NCI-H1092 treated with DMSO at 0.1 percent for 48 hours (cell line): ENCODE measurements at regions not wholly inside any gene's neighbourhood (a gene's known extent, or its start where the extent isn't known, plus 50 kb on each side); places are given as distances from the start of the nearest gene placed in this dataset.

Source experiments
- DNase-seq: peaks from one replicate; lab custom pipeline; 2025; lab: John Stamatoyannopoulos, UW

DNA sequence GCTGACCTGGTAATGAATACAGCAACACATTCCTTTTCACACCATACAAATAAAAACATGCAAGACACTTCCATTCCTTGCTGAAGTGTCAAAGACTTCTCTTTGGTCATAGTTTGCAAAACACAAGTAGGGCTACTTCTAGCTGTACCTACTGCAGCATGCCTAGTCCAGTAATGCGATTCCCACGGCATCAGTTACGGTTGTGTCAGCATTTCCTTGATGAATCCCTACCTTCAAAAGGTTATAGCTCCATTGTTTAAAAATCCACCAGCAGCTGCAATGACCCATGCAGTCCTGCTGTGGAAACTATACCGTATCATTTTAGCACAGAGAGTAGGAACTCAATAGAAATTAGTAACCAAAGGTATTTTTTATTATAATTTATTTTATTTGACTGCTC lies 1371.5 kb downstream of the EPHA7 start:
- DNase-seq, result no peak

GRCh38 chr6:92047152-92047850 lies 1372.1 kb downstream of the EPHA7 start:
- DNase-seq, result no peak

GRCh38 chr6:92044312-92044711 lies 1375.0 kb downstream of the EPHA7 start:
- DNase-seq, result no peak

DNA sequence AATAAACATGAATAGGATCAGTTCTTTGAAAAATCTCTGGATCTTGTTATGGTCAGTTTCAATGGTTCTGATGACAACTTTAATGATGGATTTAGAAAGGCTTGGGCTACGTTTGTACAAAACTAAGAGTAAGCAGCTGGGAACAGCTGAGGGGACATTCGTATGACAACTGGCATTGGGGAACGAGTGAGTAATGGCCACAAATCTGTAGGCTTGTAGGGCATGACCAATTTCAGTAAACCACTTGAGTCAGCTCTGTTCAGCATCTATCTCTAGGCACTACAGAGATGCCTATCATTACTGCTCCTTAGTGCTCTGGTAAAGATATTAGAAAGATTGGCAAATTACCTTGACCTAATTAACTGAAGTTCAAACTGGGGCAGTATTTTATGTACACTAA lies 1375.6 kb downstream of the EPHA7 start:
- DNase-seq, result no peak

DNA sequence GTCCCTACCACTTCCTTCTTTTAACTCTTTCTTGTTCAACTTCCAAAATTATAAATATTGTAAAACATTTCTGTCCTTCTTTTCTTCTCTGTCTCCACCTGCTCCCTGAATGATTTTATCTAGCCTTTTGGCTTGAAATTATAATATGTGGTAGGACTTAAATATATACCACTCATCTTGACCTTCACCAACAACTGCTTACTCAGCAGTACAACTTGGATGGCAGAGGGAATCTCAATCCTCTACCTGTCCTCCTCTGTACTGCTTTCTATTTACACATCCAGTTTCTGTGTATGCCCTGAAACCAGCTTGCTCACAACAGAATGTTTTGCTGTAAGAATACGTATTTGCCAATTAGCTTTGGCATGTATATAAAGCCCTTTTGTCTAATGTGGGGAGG lies 1392.5 kb downstream of the EPHA7 start:
- no peak for DNase-seq

GRCh38 chr6:92024881-92025280 lies 1394.5 kb downstream of the EPHA7 start:
- DNase-seq, result no peak

DNA sequence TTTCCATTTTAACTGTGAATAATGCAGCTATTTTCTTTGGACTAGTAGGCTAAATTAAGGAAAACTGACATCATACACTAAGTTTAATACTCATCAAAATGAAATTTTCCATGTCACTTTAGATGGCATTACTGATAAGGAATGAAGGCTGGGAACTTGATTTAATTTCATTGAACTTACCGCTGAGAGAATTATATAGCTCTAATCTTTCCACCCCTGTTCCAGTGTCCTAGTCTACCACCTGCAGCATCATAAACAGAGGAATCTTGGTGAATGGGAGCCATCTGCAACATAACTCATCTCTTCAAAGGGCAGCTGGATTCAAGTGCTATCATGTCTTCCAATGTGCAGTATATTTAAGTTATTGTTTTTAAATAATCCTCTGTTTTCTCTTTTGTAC lies 1395.2 kb downstream of the EPHA7 start:
- DNase-seq, result no peak

- no peak for DNase-seq
Measured at GRCh38 chr6:92023410-92023966, 1395.9 kb downstream of the EPHA7 start.

- no peak for DNase-seq
Measured at GRCh38 chr6:92011681-92012245, 1407.6 kb downstream of the EPHA7 start.

DNA sequence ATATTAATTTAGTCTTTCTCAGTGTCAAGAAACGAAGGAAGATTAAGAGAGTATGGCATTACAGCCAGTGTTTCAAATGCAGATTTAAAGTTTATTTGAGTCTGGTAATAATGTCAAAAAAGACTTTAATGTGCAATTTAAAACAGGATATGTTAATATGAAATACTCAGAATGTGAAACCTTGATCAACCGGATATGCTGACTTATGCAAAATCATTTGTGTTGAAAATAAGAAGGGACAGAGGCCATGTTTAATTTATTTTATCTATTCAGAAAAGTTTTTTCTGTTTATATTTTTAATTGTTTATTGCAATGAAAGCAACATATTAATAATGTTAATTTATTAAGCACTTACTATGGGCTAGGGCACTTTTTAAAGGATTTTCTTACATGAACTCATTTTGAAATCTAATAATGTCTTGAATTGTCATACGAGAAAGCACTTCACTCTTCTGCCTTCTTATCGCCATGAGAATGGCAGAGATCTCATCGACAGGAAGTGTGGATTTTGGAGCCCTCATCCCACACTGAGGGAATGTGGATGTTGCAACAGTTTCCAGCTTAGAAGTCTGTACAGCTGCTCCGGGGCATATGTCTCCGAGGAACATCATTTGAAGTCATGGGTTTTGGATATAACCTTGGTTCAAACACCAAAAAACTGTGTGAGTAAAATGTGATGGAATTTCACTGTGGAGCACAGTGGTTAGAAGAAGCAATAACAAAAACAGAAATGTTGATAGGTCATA lies 1410.4 kb downstream of the EPHA7 start:
- DNase-seq, result no peak

- no peak for DNase-seq
Measured at GRCh38 chr6:92000112-92000511, 1413.2 kb upstream of the MAP3K7 start.

DNA sequence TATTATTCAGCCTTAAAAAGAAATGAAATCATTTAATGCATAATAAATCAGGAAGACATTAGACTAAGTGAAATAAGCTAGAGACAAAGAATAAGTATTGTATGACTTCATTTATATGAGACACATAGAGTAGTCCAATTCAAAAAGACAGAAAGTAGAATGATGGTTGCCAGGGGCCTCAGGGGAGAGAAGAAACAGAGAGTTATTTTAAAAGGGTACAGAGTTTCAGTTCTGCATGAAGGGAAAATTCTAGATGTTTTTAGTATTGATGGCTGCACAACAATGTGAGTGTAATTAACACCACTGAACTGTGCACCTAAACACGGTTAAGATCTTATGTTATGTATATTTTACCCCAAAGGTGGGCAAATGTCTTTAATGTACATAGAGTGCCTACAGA lies 1407.9 kb upstream of the MAP3K7 start:
- DNase-seq, result no peak

GRCh38 chr6:91982559-91982958 lies 1395.7 kb upstream of the MAP3K7 start:
- DNase-seq, result no peak

DNA sequence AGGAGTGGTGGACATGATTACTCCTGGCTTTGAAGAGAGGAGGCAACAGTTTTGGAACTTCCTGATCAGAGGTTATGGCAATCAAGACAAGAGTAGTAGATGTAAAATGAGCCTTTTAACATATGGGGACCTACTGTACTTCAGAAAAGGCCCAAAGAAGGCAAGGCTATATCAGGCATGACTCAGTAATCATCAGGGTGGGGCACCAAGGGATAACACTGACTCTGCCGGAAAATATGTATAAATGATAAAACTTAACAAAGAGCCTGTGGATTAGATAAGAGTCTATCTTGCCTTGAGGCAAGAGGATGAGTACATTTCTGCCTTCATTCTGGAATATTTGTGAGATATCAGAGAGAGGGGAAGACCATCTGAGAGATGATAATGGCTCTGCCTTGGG lies 1389.9 kb upstream of the MAP3K7 start:
- no peak for DNase-seq

DNA sequence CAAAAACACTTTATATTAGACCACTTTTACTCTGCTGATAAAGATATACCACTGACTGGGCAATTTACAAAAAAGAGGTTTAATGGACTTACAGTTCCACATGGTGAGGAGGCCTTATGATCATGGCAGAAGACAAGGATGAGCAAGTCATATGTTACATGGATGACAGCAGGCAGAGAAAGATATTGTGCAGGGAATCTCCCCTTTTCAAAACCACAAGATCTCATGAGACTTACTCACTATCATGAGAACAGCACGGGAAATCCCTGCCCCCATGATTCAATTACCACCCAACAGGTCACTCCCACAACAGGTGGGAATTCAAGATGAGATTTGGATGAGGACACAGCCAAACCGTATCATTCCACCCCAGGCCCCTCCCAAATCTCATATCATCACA lies 1383.8 kb upstream of the MAP3K7 start:
- no peak for DNase-seq

- no peak for DNase-seq
Measured at GRCh38 chr6:91965872-91966271, 1379.0 kb upstream of the MAP3K7 start.

DNA sequence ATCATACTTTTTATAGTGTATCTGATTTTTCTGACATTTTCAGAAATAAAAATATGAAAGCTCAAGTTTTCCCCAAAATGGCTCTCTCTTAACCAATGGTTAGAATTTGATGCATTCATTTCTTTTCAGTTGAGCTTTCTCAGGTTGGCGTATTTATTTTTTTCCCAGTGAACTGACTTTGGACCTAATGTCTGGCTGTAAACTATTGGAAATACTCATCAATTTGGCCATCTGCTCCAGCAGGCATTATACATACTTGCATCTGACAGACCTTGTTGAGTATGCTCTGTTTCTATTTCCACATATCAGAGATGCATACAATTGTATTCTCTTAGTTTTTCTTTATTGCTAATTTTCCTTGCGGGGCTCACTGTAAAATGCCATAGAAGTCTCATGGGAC lies 1374.8 kb upstream of the MAP3K7 start:
- no peak for DNase-seq

DNA sequence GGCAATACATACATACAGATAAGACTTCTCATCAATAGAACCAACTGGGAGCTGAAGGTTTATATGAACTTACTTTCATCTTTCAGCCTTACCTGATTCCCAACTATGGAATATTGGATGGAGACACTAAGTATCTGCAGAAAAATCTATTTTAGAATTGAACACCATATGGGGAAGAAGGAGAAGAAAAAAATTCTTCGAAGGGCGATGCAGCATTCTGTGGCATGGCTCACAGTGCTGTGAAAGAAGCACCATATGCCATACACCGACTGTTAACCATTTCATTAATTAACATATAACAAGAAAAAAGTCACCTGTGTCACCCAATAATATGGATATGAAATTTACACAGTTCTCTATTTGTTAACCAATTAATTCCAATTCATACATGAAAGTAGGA lies 1374.4 kb upstream of the MAP3K7 start:
- DNase-seq, result no peak

DNA sequence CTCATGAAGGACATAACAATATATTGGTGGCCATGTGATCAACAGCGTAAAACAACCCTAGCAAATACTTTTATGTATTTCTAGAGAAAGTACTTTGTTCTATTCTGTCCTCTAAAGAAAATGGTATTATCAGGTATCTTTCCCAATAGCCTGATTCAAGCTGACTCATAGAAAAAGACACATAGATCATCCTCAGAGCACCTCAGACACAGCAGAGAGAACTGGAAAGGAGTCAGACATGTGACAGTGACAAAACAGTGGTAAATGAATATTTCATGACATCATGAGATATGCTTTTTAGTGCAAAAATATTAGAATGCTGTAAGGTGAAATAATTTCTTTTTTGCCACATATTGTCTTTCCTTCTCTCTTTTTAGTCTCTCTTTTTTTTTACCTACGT lies 1355.0 kb upstream of the MAP3K7 start:
- no peak for DNase-seq

DNA sequence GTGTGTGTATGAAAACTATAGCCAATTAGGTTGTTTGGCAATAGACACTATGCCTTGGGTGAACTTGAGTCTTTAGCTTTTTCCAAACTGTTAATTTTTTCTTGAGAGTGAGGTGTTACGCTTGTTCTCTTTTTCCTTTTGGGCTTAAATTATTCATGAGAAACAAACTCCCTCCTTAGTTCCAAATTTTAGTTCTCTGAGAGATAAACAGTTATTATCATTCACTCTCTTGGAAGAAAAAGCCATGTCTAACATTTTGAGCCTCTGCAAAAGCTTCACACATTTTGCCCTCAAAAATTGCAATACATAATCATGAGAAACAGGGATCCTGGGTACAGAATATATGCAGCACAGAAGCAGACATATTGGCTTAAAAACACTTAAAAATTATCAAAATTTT lies 1353.9 kb upstream of the MAP3K7 start:
- no peak for DNase-seq

DNA sequence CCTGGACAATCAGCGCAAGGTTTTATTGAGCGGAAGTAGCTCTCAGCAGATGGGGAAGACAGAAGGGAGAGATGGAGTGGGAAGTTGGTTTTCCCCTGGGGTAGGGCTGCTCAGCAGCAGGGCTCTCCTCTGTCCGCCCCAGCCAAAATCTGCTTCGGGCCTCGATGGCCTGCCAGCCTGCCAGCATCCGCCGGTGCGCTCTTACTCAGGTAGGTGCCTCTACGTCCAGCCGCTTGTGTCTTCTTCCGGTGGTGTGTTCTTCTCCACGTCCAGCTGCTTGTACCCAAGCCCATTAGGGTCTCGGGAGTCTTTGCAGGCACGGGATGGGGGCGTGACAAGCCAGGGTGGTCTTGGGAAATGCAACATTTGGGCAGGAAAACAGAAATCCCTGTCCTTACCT lies 1340.0 kb upstream of the MAP3K7 start:
- DNase-seq, result no peak

GRCh38 chr6:91926361-91926760 lies 1339.5 kb upstream of the MAP3K7 start:
- no peak for DNase-seq

GRCh38 chr6:91911945-91912344 lies 1325.1 kb upstream of the MAP3K7 start:
- no peak for DNase-seq
